Breast epithelium (tissue), 3 donors: ENCODE measurements at regions not wholly inside any gene's neighbourhood (a gene's known extent, or its start where the extent isn't known, plus 50 kb on each side); places are given as distances from the start of the nearest gene placed in this dataset.

Source experiments
- CTCF ChIP-seq, 3 donors: fragments of 450-650 bp; IDR thresholded peaks; one replicate each; pipeline ENCODE4 v1.5.1; 2016 to 2017; ENCODE audit warnings: antibody characterized with exemption in 3 of 3, mild to moderate bottlenecking in 3 of 3, moderate library complexity in 3 of 3
- POLR2A ChIP-seq: fragments of 450-650 bp; IDR thresholded peaks from one replicate; pipeline ENCODE4 v1.6.1; 2016; ENCODE audit warnings: antibody characterized with exemption, mild to moderate bottlenecking, moderate library complexity
- POLR2AphosphoS5 ChIP-seq, 3 donors: sonication (generic); formaldehyde crosslinking; IDR thresholded peaks; one replicate each; pipeline ENCODE4 v1.6.1; 2017; ENCODE audit warnings: antibody characterized with exemption in 3 of 3

- TF ChIP-seq CTCF (IDR thresholded peaks at IDR 0.05), result no peak
- no peak for TF ChIP-seq POLR2A
- TF ChIP-seq POLR2AphosphoS5 (IDR thresholded peaks at IDR 0.05), result no peak
Observed at GRCh38 chr2:19078709-19079108, 279.7 kb downstream of the OSR1 start.
